ENCODE measurements at regions not wholly inside any gene's neighbourhood (a gene's known extent, or its start where the extent isn't known, plus 50 kb on each side); places are given as distances from the start of the nearest gene placed in this dataset.

- TF ChIP-seq CTCF (IDR thresholded peaks at IDR 0.05 in 4 of 5, conservative IDR thresholded peaks at IDR 0.05 in 1 of 5) (no peak), POLR2A (IDR thresholded peaks at IDR 0.05) (no peak)
Measured at GRCh38 chr12:29990971-29991370, 207.2 kb upstream of the TMTC1 start.
